ENCODE measurements at regions not wholly inside any gene's neighbourhood (a gene's known extent, or its start where the extent isn't known, plus 50 kb on each side); places are given as distances from the start of the nearest gene placed in this dataset.

GRCh38 chr10:8979976-8980375 is 925.5 kb downstream of the GATA3 start:
- no peaks in the 10 kb centered on the region for H3K27me3 ChIP-seq (ENCODE audit: insufficient read depth, low read length)
- no peak overlapping the region for H3K27ac ChIP-seq (ENCODE audit: low read depth, low read length)
- no peak overlapping the region for H2AFZ ChIP-seq (ENCODE audit: low read depth, low read length)
- H3K36me3 ChIP-seq (ENCODE audit: insufficient read depth, low read length) = no peaks in the 10 kb centered on the region
- H4K20me1 ChIP-seq (ENCODE audit: insufficient read depth, low read length) = no peaks in the 10 kb centered on the region
- TF ChIP-seq CTCF (IDR thresholded peaks at IDR 0.05; ENCODE audit: insufficient read depth, low read depth, low read length) = no peak
- no peak for TF ChIP-seq EZH2 (IDR thresholded peaks at IDR 0.05; ENCODE audit: insufficient read depth, low read length)
- DNase-seq (ENCODE audit: low read depth) (no peak), FAIRE-seq (no peak)
- no peak overlapping the region for H3K4me3 Mint-ChIP-seq (ENCODE audit: unreplicated experiment)
- H3K4me2 ChIP-seq (ENCODE audit: low read length) = no peak overlapping the region
- no peaks in the 10 kb centered on the region for H3K4me1 Mint-ChIP-seq (ENCODE audit: low read depth, unreplicated experiment)
- H3K27me3 Mint-ChIP-seq (ENCODE audit: low read depth, unreplicated experiment) = no peaks in the 10 kb centered on the region
- no peak overlapping the region for H3K9ac ChIP-seq (ENCODE audit: low read length)
- H3K4me3 ChIP-seq (ENCODE audit: insufficient read depth, low read depth, low read length) = no peak overlapping the region
- no peaks in the 10 kb centered on the region for H3K36me3 Mint-ChIP-seq (ENCODE audit: low read depth, unreplicated experiment)
- peaks cover 2% of the 10 kb centered on the region for H3K9me3 ChIP-seq (ENCODE audit: insufficient read depth, low read depth, low read length)
- no peaks in the 10 kb centered on the region for H3K9me3 Mint-ChIP-seq (ENCODE audit: unreplicated experiment)
- no peaks in the 10 kb centered on the region for H3K79me2 ChIP-seq (ENCODE audit: insufficient read depth, low read length)
- H3K4me1 ChIP-seq (ENCODE audit: insufficient read depth, low read length) = no peaks in the 10 kb centered on the region
- H3K27ac Mint-ChIP-seq (ENCODE audit: unreplicated experiment) = no peak overlapping the region

- Histone ChIP-seq H2AFZ (ENCODE audit: low read depth, low read length) (no peak overlapping the region), H3K27me3 (ENCODE audit: insufficient read depth, low read length) (no peaks in the 10 kb centered on the region), H3K9me3 (ENCODE audit: insufficient read depth, low read depth, low read length) (peaks cover 2% of the 10 kb centered on the region), H3K4me2 (ENCODE audit: low read length) (no peak overlapping the region), H3K27ac (ENCODE audit: low read depth, low read length) (no peak overlapping the region), H3K36me3 (ENCODE audit: insufficient read depth, low read length) (no peaks in the 10 kb centered on the region), H3K4me1 (ENCODE audit: insufficient read depth, low read length) (no peaks in the 10 kb centered on the region), H3K4me3 (ENCODE audit: insufficient read depth, low read depth, low read length) (no peak overlapping the region), H3K79me2 (ENCODE audit: insufficient read depth, low read length) (no peaks in the 10 kb centered on the region), H3K9ac (ENCODE audit: low read length) (no peak overlapping the region), H4K20me1 (ENCODE audit: insufficient read depth, low read length) (no peaks in the 10 kb centered on the region)
- Mint-ChIP-seq H3K27me3 (ENCODE audit: low read depth, unreplicated experiment) (no peaks in the 10 kb centered on the region), H3K9me3 (ENCODE audit: unreplicated experiment) (no peaks in the 10 kb centered on the region), H3K27ac (ENCODE audit: unreplicated experiment) (no peak overlapping the region), H3K4me3 (ENCODE audit: unreplicated experiment) (no peak overlapping the region), H3K36me3 (ENCODE audit: low read depth, unreplicated experiment) (no peaks in the 10 kb centered on the region), H3K4me1 (ENCODE audit: low read depth, unreplicated experiment) (no peaks in the 10 kb centered on the region)
- TF ChIP-seq EZH2 (IDR thresholded peaks at IDR 0.05; ENCODE audit: insufficient read depth, low read length) = no peak
- no peak for TF ChIP-seq CTCF (IDR thresholded peaks at IDR 0.05; ENCODE audit: insufficient read depth, low read depth, low read length)
- FAIRE-seq (no peak), DNase-seq (ENCODE audit: low read depth) (no peak)
These were observed 926.8 kb downstream of the GATA3 start for GRCh38 chr10:8981277-8981676.

- H3K4me1 Mint-ChIP-seq (ENCODE audit: low read depth, unreplicated experiment) = no peaks in the 10 kb centered on the region
These were observed 931.2 kb downstream of the GATA3 start for GRCh38 chr10:8985651-8986050.

More at GRCh38 chr10:8985651-8986050, 931.2 kb downstream of the GATA3 start:
- H3K36me3 Mint-ChIP-seq (ENCODE audit: low read depth, unreplicated experiment) = no peaks in the 10 kb centered on the region
- peaks cover 2% of the 10 kb centered on the region for H3K9me3 ChIP-seq (ENCODE audit: insufficient read depth, low read depth, low read length)
- H3K4me1 ChIP-seq (ENCODE audit: insufficient read depth, low read length) = no peaks in the 10 kb centered on the region
- no peaks in the 10 kb centered on the region for H3K27me3 ChIP-seq (ENCODE audit: insufficient read depth, low read length)
- TF ChIP-seq CTCF (IDR thresholded peaks at IDR 0.05; ENCODE audit: insufficient read depth, low read depth, low read length) = no peak
- no peak for TF ChIP-seq EZH2 (IDR thresholded peaks at IDR 0.05; ENCODE audit: insufficient read depth, low read length)
- no peak for FAIRE-seq
- no peak overlapping the region for H3K9ac ChIP-seq (ENCODE audit: low read length)
- no peak overlapping the region for H3K4me3 Mint-ChIP-seq (ENCODE audit: unreplicated experiment)
- no peaks in the 10 kb centered on the region for H3K36me3 ChIP-seq (ENCODE audit: insufficient read depth, low read length)
- no peaks in the 10 kb centered on the region for H3K9me3 Mint-ChIP-seq (ENCODE audit: unreplicated experiment)
- H3K27ac Mint-ChIP-seq (ENCODE audit: unreplicated experiment) = no peak overlapping the region
- H3K27me3 Mint-ChIP-seq (ENCODE audit: low read depth, unreplicated experiment) = no peaks in the 10 kb centered on the region
- no peak overlapping the region for H3K4me2 ChIP-seq (ENCODE audit: low read length)
- no peak for DNase-seq (ENCODE audit: low read depth)
- no peak overlapping the region for H3K27ac ChIP-seq (ENCODE audit: low read depth, low read length)
- no peaks in the 10 kb centered on the region for H4K20me1 ChIP-seq (ENCODE audit: insufficient read depth, low read length)
- no peaks in the 10 kb centered on the region for H3K79me2 ChIP-seq (ENCODE audit: insufficient read depth, low read length)
- H3K4me3 ChIP-seq (ENCODE audit: insufficient read depth, low read depth, low read length) = no peak overlapping the region
- no peak overlapping the region for H2AFZ ChIP-seq (ENCODE audit: low read depth, low read length)
